H1 (cell line): ENCODE measurements at regions not wholly inside any gene's neighbourhood (a gene's known extent, or its start where the extent isn't known, plus 50 kb on each side); places are given as distances from the start of the nearest gene placed in this dataset.

ENCODE experiments used
- CTCF ChIA-PET: fragments of 300-600 bp; sonication (Branson Sonifier 250); formaldehyde crosslinking; loops from one replicate; lab custom pipeline; 2021; ENCODE audit not compliant: partially characterized antibody; lab: Charles Lee
- POLR2A ChIA-PET: fragments of 300-600 bp; sonication (Branson Sonifier 250); formaldehyde crosslinking; loops from one replicate; lab custom pipeline; 2021; ENCODE audit warnings: inconsistent platforms; ENCODE audit not compliant: partially characterized antibody; lab: Charles Lee
- DNase-seq, 2 experiments: peaks; one replicate each; pipeline versions ENCODE4 v3.0.0 to v3.0.0-alpha.2; 2010 to 2022; ENCODE audit warnings: low spot score in 2 of 2, low read depth in 1 of 2, mixed read lengths in 1 of 2
- FAIRE-seq: peaks from 2 replicates; lab custom pipeline; 2011; peaks lifted over from hg19 to GRCh38; lab: Jason Lieb, UNC
- H2AFZ ChIP-seq: 2 replicates; pipeline ENCODE4 v1.8.1; 2012; ENCODE audit warnings: low read length, inconsistent platforms
- H2AK5ac ChIP-seq: 2 replicates; pipeline ENCODE4 v1.6.1; 2013; ENCODE audit warnings: low read depth, low read length
- H2BK120ac ChIP-seq: replicated peaks from 2 replicates; pipeline ENCODE3; 2013; ENCODE audit warnings: low read depth, low read length, inconsistent platforms
- H2BK12ac ChIP-seq: 2 replicates; pipeline ENCODE4 v1.6.1; 2013; ENCODE audit warnings: low read depth, low read length
- H2BK15ac ChIP-seq: 2 replicates; pipeline ENCODE4 v1.6.1; 2013; ENCODE audit warnings: low read length
- H2BK20ac ChIP-seq: 2 replicates; pipeline ENCODE4 v1.6.1; 2013; ENCODE audit warnings: low read length
- H2BK5ac ChIP-seq: 2 replicates; pipeline ENCODE4 v1.6.1; 2013; ENCODE audit warnings: low read depth, low read length
- H3K14ac ChIP-seq: 2 replicates; pipeline ENCODE4 v1.6.1; 2013; ENCODE audit warnings: inconsistent platforms; ENCODE audit not compliant: insufficient read length
- H3K18ac ChIP-seq: 2 replicates; pipeline ENCODE4 v1.6.1; 2013; ENCODE audit warnings: low read length; ENCODE audit errors: extremely low read depth
- H3K23ac ChIP-seq: 2 replicates; pipeline ENCODE4 v1.6.1; 2013; ENCODE audit warnings: inconsistent platforms; ENCODE audit not compliant: insufficient read length
- H3K23me2 ChIP-seq: 2 replicates; pipeline ENCODE4 v1.6.1; 2013; ENCODE audit warnings: low read depth, low read length
- H3K27ac ChIP-seq: 2 replicates; pipeline ENCODE4 v1.6.1; 2011; ENCODE audit warnings: low read depth, low read length, inconsistent platforms
- H3K27me3 ChIP-seq, 4 experiments: replicated peaks in 1 of 4; 1 replicate in 1 of 4; 2 replicates in 3 of 4; pipeline versions ENCODE4 v1.6.1 to v1.8.1; 2011 to 2013; ENCODE audit warnings: low read length in 3 of 4, mild to moderate bottlenecking in 3 of 4, inconsistent platforms in 2 of 4, mixed read lengths in 2 of 4, moderate library complexity in 1 of 4; ENCODE audit not compliant: control insufficient read depth in 3 of 4, insufficient read depth in 3 of 4; ENCODE audit errors: extremely low read depth in 1 of 4
- H3K36me3 ChIP-seq, 4 experiments: 2 replicates each; pipeline versions ENCODE4 v1.6.1 to v1.8.1; 2011 to 2013; ENCODE audit warnings: mild to moderate bottlenecking in 4 of 4, low read length in 3 of 4, moderate library complexity in 2 of 4, control low read depth in 1 of 4, inconsistent platforms in 1 of 4; ENCODE audit not compliant: insufficient read depth in 4 of 4, control insufficient read depth in 2 of 4
- H3K4ac ChIP-seq: replicated peaks from 2 replicates; pipeline ENCODE3; 2013; ENCODE audit warnings: low read length, low read depth, mixed read lengths, inconsistent platforms; ENCODE audit not compliant: insufficient read length
- H3K4me1 ChIP-seq, 4 experiments: replicated peaks in 1 of 4; 1 replicate in 1 of 4; 2 replicates in 3 of 4; pipeline versions ENCODE4 v1.6.1 to v1.8.1; 2011 to 2013; ENCODE audit warnings: low read length in 3 of 4, inconsistent platforms in 2 of 4, mixed read lengths in 1 of 4; ENCODE audit not compliant: insufficient read depth in 4 of 4, control insufficient read depth in 3 of 4
- H3K4me2 ChIP-seq, 2 experiments: 2 replicates each; pipeline versions ENCODE4 v1.6.1 to v1.8.1; 2011 to 2013; ENCODE audit warnings: low read depth in 2 of 2, low read length in 2 of 2, control low read depth in 1 of 2, inconsistent platforms in 1 of 2, mild to moderate bottlenecking in 1 of 2; ENCODE audit not compliant: insufficient read depth in 1 of 2
- H3K4me3 ChIP-seq, 4 experiments: fragments of 200-600, 300-600 bp in 1 of 4; sonication (generic), shearing (Covaris generic), sonication (Bioruptor Twin) in 1 of 4; 2 replicates each; pipeline versions ENCODE4 v1.5.1 to v1.8.1; 2011 to 2016; ENCODE audit warnings: low read length in 4 of 4, low read depth in 3 of 4, control low read depth in 2 of 4, inconsistent platforms in 2 of 4, mild to moderate bottlenecking in 2 of 4, mixed read lengths in 1 of 4, moderate library complexity in 1 of 4; ENCODE audit not compliant: insufficient read depth in 2 of 4; ENCODE audit errors: extremely low read depth in 1 of 4
- H3K56ac ChIP-seq: replicated peaks from 2 replicates; pipeline ENCODE3; 2013; ENCODE audit warnings: low read depth, mild to moderate bottlenecking, mixed read lengths, low read length, inconsistent platforms; ENCODE audit not compliant: insufficient read length
- H3K79me1 ChIP-seq: 2 replicates; pipeline ENCODE4 v1.6.1; 2013; ENCODE audit warnings: low read depth, low read length, control low read depth
- H3K79me2 ChIP-seq, 2 experiments: 2 replicates each; pipeline versions ENCODE4 v1.6.1 to v1.8.1; 2012 to 2013; ENCODE audit warnings: low read length in 2 of 2, mild to moderate bottlenecking in 2 of 2, inconsistent platforms in 1 of 2; ENCODE audit not compliant: insufficient read depth in 2 of 2, control insufficient read depth in 1 of 2
- H3K9ac ChIP-seq, 4 experiments: replicated peaks in 1 of 4; 1 replicate in 1 of 4; 2 replicates in 3 of 4; pipeline versions ENCODE4 v1.6.1 to v1.8.1; 2011 to 2013; ENCODE audit warnings: low read depth in 3 of 4, low read length in 3 of 4, control low read depth in 2 of 4, mild to moderate bottlenecking in 2 of 4, moderate library complexity in 2 of 4, inconsistent platforms in 1 of 4; ENCODE audit errors: extremely low read depth in 1 of 4
- H3K9me3 ChIP-seq, 2 experiments: 2 replicates each; pipeline versions ENCODE4 v1.6.1 to v1.8.1; 2012 to 2013; ENCODE audit warnings: mild to moderate bottlenecking in 2 of 2, moderate library complexity in 2 of 2, control low read depth in 1 of 2, inconsistent platforms in 1 of 2, low read depth in 1 of 2, low read length in 1 of 2, mixed read lengths in 1 of 2; ENCODE audit not compliant: insufficient read depth in 2 of 2
- H4K20me1 ChIP-seq, 2 experiments: replicated peaks in 1 of 2; 2 replicates each; pipeline versions ENCODE3 to v1.8.1; 2011 to 2013; ENCODE audit warnings: inconsistent platforms in 2 of 2, low read length in 2 of 2, mild to moderate bottlenecking in 1 of 2; ENCODE audit not compliant: insufficient read depth in 2 of 2, control insufficient read depth in 1 of 2
- H4K5ac ChIP-seq: 2 replicates; pipeline ENCODE4 v1.6.1; 2013; ENCODE audit warnings: low read length, low read depth, mixed read lengths, inconsistent platforms; ENCODE audit not compliant: insufficient read length
- H4K8ac ChIP-seq: 2 replicates; pipeline ENCODE4 v1.8.0; 2013; ENCODE audit warnings: mild to moderate bottlenecking, moderate library complexity, low read length, inconsistent platforms; ENCODE audit not compliant: insufficient read depth; ENCODE audit errors: extremely low read depth
- H4K91ac ChIP-seq: replicated peaks from 2 replicates; pipeline ENCODE3; 2013; ENCODE audit warnings: low read length, mixed read lengths, inconsistent platforms; ENCODE audit not compliant: insufficient read length
- ATF3 ChIP-seq: IDR thresholded peaks from 2 replicates; pipeline ENCODE4 v1.6.1; 2011; ENCODE audit warnings: low read depth, mild to moderate bottlenecking, low read length; ENCODE audit not compliant: insufficient read depth
- BACH1 ChIP-seq: IDR thresholded peaks from 2 replicates; pipeline ENCODE4 v1.6.1; 2012; ENCODE audit warnings: low read length, improper control_type of control experiment
- CBX5 ChIP-seq: fragments of 300-800, 300-1000 bp; sonication (generic); IDR thresholded peaks from 2 replicates; pipeline ENCODE4 v1.7.1; 2016; ENCODE audit warnings: antibody characterized with exemption, low read length, low read depth
- CBX8 ChIP-seq: fragments of 300-800, 300-1000 bp; sonication (generic); IDR thresholded peaks from 2 replicates; pipeline ENCODE4 v1.7.1; 2016; ENCODE audit warnings: low read depth, low read length, borderline replicate concordance
- CHD1 ChIP-seq: IDR thresholded peaks from 2 replicates; pipeline ENCODE4 v1.6.1; 2012; ENCODE audit warnings: low read depth, low read length, improper control_type of control experiment
- CREB1 ChIP-seq: IDR thresholded peaks from 2 replicates; pipeline ENCODE4 v1.6.1; 2012; ENCODE audit warnings: inconsistent platforms
- HDAC6 ChIP-seq: IDR thresholded peaks from one replicate; pipeline ENCODE4 v1.7.1; 2012; ENCODE audit warnings: low read depth, mild to moderate bottlenecking, inconsistent platforms, low read length, moderate library complexity
- MAFK ChIP-seq: IDR thresholded peaks from 2 replicates; pipeline ENCODE4 v1.6.1; 2012; ENCODE audit warnings: low read depth, mild to moderate bottlenecking, improper control_type of control experiment, low read length
- NANOG ChIP-seq: IDR thresholded peaks from 2 replicates; pipeline ENCODE4 v1.6.1; 2011; ENCODE audit warnings: low read length, low read depth, mild to moderate bottlenecking, inconsistent platforms; ENCODE audit not compliant: insufficient read depth, poor library complexity, severe bottlenecking
- NRF1 ChIP-seq: IDR thresholded peaks from 2 replicates; pipeline ENCODE4 v1.6.1; 2011; ENCODE audit warnings: mild to moderate bottlenecking, low read depth, low read length, improper control_type of control experiment
- RAD21 ChIP-seq, 2 experiments: IDR thresholded peaks in 1 of 2; conservative IDR thresholded peaks in 1 of 2; 2 replicates each; pipeline ENCODE4 v1.6.1; 2011; ENCODE audit warnings: low read depth in 2 of 2, low read length in 2 of 2, improper control_type of control experiment in 1 of 2, inconsistent platforms in 1 of 2, mild to moderate bottlenecking in 1 of 2, moderate library complexity in 1 of 2
- SIRT6 ChIP-seq: IDR thresholded peaks from one replicate; pipeline ENCODE4 v1.7.1; 2012; ENCODE audit warnings: low read length, inconsistent platforms
- SP2 ChIP-seq: IDR thresholded peaks from 2 replicates; pipeline ENCODE4 v1.6.1; 2012; ENCODE audit warnings: mild to moderate bottlenecking, low read length, inconsistent platforms
- TBP ChIP-seq: IDR thresholded peaks from 2 replicates; pipeline ENCODE4 v1.6.1; 2011; ENCODE audit warnings: low read depth, low read length, improper control_type of control experiment
- ZNF274 ChIP-seq: IDR thresholded peaks from 2 replicates; pipeline ENCODE4 v1.7.0; 2012; ENCODE audit warnings: low read length, borderline replicate concordance; ENCODE audit errors: extremely low read depth

- CTCF ChIA-PET: interaction anchor here (0.7 kb wide), 1 partner anchor 207 kb away, joined by 3 read pairs; no protein-coding TSS in a partner anchor
- Histone ChIP-seq H2BK20ac (no peak overlapping the region), H4K91ac (no peak overlapping the region), H3K79me1 (no peaks in the 10 kb centered on the region), H3K4ac (no peak overlapping the region), H3K27ac (no peak overlapping the region), H4K5ac (no peak overlapping the region), H3K36me3 (peaks cover 0 to 5% (median 0%) of the 10 kb centered on the region in 4 experiments; a peak in 2 of 8 replicates), H3K14ac (no peak overlapping the region), H2BK120ac (no peak overlapping the region), H3K18ac (no peak overlapping the region), H3K23ac (no peak overlapping the region), H3K56ac (no peak overlapping the region), H3K23me2 (no peaks in the 10 kb centered on the region), H3K4me2 (no peak overlapping the region), H3K4me3 (no peak overlapping the region), H2BK5ac (no peak overlapping the region), H4K8ac (no peak overlapping the region), H3K27me3 (no peaks in the 10 kb centered on the region), H4K20me1 (no peaks in the 10 kb centered on the region), H2BK15ac (no peak overlapping the region), H2AK5ac (no peak overlapping the region), H2BK12ac (no peak overlapping the region), H3K4me1 (no peaks in the 10 kb centered on the region), H2AFZ (no peak overlapping the region), H3K79me2 (no peaks in the 10 kb centered on the region), H3K9me3 (peaks cover 13 to 18% of the 10 kb centered on the region in 2 experiments), H3K9ac (no peak overlapping the region)
- TF ChIP-seq SIRT6 (no peak), SP2 (no peak), BACH1 (no peak), HDAC6 (no peak), NANOG (no peak), MAFK (no peak), TBP (no peak), CBX8 (no peak), CBX5 (no peak), CREB1 (no peak), NRF1 (no peak), CHD1 (no peak), RAD21 (IDR thresholded peaks at IDR 0.05 in 1 of 2, conservative IDR thresholded peaks at IDR 0.05 in 1 of 2; ENCODE audit: low read depth in 2 of 2, low read length in 2 of 2) (no peak), ATF3 (no peak), ZNF274 (no peak)
- POLR2A ChIA-PET: no interaction called here
- DNase-seq: no peak
- FAIRE-seq: no peak
These were observed 580.6 kb upstream of the SOX11 start for GRCh38 chr2:5111581-5111980.
